ENCODE measurements at regions not wholly inside any gene's neighbourhood (a gene's known extent, or its start where the extent isn't known, plus 50 kb on each side); places are given as distances from the start of the nearest gene placed in this dataset.
"Not testable (repeated sequence)": the region's sequence is repeated elsewhere in the genome, so short reads cannot be mapped to it uniquely, and the experiment has no call there.

DNA sequence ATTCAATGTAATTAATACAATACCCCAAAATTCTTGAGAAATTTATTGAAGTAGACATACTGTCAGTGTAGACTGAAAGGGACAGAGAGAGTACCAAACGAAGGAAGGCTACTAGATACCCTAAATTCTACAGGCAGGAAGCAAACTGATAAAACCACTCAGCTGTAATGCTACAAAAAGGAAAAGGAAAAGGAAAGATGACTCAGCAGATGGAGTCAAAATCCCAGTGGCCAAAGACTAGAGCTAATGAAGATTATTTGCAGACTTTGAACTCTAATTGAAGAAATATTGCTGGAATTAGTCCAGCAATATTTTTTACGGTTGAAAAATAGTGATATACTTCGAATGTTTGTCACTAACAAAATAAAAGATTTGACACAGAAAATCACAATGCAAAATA, 671.9 kb downstream of the BRINP3 start:
- DNase-seq (ENCODE audit: missing footprints) (no peak), ATAC-seq (no peak)

DNA sequence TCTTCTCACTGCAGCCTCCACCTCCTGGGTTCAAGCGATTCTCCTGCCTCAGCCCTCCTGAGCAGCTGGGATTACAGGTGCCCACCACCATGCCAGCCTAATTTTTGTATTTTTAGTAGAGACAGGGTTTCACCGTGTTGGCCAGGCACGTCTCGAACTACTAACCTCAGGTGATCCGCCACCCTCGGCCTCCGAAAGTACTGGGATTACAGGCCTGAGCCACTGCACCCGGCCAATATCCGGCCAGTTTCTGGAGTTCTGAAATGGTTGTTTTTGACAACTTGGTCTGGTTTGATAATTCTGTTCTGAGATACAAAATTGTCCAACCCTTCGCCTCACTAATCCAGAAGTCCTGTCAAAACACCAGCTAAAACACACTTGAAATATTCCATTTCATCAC, 667.0 kb downstream of the BRINP3 start:
- ATAC-seq; DNase-seq (ENCODE audit: missing footprints); intact Hi-C loops (cut with DNase I): not testable (repeated sequence)

More for the DNA sequence above, 671.9 kb downstream of the BRINP3 start:
- intact Hi-C loops (cut with DNase I), result no loop called here

DNA sequence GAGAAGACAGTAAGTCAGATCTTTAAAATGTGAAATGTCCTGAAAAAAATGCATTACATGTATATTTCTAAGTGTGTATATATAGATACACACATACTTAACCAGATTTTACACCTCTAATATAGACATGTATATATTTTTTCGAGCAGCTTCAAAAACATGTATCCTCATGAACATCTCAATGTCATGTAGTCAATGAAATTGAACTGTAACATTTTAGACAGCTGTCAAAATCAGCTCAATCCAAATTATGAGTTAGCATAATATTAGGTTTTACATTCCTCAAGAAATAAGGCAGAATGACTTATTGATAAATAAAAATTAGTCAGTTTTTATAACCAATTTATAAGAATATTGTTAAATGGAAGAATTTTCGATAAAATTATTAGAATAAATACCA, 665.7 kb downstream of the BRINP3 start:
- intact Hi-C loops (cut with DNase I), result no loop called here
- ATAC-seq (no peak), DNase-seq (ENCODE audit: missing footprints) (no peak)

DNA sequence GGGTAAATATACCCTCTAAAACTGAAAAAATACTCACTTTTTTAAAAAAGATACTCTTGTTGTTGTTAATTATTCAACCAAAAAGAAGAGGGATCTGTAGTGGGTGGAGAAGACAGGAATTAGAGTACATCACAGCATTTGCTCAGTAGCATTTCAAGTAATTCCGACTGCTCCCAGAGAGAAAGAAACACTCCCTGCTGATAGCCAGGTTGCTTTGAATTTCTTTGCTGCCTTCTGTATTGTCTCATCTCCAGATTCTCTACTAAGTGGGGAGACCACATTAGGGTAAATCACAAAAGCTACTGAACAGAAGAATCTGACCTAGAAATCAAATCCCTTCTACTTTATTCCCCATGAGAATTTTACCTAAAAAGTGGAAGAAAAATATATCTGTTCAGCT, 661.1 kb downstream of the BRINP3 start:
- intact Hi-C loops (cut with DNase I), result no loop called here
- DNase-seq (ENCODE audit: missing footprints) (no peak), ATAC-seq (no peak)

DNA sequence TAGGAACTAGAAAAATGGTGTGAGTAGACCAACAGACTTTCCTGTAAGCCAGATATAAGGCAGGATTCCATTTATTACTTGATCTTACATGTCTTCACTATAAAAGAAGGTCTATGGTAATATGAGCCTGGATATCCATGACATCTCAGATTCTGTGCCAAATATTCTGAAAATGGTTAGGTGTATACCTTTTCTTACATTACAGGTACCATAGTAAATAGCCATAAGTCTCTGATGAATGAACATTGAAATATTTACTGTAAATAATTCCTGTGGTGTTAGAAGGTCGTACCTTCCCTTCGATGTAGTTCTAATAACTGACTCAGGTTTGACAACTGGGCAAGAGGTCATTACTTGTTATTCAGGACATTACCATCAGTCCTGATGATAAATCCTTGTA, 657.9 kb downstream of the BRINP3 start:
- intact Hi-C loops (cut with DNase I), result no loop called here
- ATAC-seq (no peak), DNase-seq (ENCODE audit: missing footprints) (no peak)

DNA sequence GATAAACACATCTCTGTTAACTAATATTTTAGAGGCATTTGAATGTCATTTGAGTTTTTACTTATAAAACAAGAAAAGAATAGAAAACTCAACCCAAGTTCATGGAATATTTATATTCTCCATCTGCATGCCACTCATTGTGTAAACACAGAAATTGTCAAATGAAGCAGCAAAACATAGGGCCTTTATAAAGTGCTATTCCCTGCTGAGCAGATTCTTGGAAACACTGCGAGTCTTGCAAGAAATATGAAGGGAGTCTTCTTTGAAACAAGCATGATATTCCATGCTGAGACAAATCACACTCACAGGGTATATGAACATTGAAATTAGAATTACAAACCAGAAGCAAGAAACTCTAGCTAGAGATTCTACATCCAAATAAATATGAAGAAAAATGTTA, 655.8 kb downstream of the BRINP3 start:
- intact Hi-C loops (cut with DNase I), result no loop called here
- DNase-seq (ENCODE audit: missing footprints) (no peak), ATAC-seq (no peak)

DNA sequence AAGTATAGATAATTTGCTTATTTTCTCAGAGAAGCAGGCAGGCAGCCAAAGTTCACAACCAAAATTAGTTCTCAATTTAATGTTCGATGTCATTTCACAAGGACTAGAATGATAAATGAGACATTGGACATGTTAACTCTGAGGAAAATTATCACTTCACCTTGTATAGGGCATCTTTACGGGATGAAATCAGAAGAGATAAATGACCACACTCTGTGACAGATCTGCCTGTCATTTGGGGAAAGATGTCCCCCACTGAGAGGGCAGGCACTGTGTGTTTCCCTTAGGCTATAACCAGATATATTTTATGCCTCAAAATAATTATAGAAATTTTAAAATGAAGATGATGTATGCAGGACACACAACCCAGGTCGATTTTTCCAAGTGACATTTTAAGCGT, 642.9 kb downstream of the BRINP3 start:
- no peak for DNase-seq (ENCODE audit: missing footprints)

DNA sequence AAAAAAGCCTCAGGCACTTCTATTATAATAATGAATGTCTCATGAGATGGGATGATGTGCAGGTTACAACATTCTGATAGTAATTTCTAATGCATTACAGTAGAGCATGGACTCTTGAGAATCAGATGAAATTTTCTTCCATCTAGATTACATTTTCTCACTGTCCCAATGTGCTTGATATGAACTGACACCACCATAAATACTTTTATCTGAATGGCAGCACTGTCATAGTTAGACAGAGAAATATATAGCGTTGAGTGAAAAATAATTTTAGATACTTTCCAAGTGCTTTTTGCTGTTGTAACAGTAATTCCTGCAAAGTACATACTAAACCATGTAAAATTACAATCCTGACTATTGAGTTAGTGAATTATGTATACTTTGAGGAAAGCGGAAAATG, 630.1 kb downstream of the BRINP3 start:
- DNase-seq (ENCODE audit: missing footprints) (no peak), ATAC-seq (no peak)
- intact Hi-C loops (cut with DNase I), result no loop called here

More for the DNA sequence above, 642.9 kb downstream of the BRINP3 start:
- no peak for ATAC-seq
- intact Hi-C loops (cut with DNase I), result no loop called here

DNA sequence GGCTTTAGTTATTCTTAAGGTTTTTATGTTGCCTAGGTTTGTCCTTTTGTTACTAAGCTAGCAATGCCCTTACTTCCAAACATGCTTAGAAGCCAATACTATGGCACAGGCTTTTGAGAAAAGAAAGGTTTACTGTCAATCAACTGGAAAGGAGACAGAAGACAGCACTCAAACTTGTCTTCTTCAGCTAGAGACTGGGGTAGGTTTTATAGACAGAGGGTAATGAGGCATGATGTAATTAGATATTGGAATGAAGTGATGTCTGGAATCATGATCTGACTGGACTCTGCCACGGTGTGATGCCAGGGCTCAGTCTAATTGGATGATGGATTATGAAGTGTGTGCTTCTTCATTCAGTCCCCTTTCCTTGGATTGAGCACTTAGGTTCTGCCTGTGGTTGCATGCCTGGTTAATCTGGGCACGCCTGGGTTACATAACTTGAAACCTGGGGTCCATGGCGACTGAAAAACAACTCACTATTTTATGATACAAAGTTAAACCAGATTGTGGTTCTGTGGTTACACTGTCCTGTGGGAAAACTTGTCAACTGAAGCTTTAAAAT, 625.8 kb downstream of the BRINP3 start:
- ATAC-seq (no peak), DNase-seq (ENCODE audit: missing footprints) (no peak)
- intact Hi-C loops (cut with DNase I), result no loop called here

DNA sequence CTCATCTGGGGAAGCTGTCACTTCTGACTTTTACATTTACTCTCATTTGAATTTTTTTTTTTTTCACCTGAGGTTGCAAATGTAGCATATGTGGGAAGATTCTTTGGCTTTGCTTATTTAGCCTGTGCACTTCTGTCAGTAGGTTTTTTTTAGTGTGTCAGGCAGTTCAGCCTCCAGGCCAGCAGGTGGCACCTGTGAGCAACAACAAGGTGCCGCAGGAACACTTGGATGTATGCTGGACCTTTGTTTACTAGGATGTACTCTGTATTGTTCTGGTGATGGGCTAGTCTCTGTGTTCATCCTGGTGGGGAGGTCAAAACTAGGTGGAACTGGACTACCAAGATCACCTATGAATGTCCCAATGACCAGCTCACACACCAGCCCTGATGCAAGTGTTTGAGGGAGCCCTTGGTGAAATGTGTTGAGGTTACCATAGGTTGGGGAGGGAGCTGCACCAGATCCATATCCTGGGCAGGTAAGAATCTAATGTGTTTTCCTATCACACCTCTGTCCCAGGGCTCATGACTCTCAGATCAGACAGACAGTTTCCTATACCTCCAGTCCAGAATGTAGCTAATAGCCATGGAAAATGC, 618.2 kb downstream of the BRINP3 start:
- DNase-seq (ENCODE audit: missing footprints) (no peak), ATAC-seq (no peak)
- intact Hi-C loops (cut with DNase I), result no loop called here

DNA sequence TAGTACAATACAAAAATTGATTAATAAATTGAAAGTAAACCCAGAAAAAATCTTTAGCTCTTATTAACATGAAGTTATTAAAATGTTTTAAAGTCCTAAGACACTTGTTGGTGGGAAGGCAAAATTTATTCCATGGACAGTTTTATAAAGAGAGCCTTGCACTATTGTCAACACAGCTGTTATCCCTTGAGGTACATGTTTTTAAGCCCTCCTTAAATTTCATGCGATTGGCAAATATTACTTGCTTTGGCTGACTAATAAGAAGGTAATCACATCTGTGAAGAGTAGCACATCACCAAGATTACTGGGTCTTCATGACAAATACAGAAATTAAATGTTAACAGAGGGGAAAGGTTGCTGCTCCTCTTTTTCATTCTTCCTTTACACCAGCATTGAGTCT, 611.1 kb downstream of the BRINP3 start:
- DNase-seq (ENCODE audit: missing footprints) (no peak), ATAC-seq (no peak)
- intact Hi-C loops (cut with DNase I), result no loop called here

DNA sequence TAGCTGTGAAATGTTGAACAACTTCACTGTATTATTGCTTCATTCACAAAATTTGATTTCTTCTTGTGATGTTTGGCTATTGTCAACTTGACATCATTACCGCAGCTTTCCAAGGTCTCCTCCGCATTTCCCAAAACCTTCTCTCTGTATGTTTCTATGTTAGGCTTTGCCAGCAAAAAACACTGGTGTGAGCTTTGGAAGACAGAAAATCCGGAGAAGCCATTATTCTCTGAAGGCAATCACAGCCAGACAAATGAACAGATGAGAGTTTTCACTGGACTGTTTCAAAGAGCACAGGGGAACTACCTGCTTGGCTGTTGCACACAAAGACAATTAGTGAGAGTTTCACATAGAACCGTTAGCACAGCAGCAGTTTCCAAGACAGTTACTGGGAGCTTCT, 609.6 kb downstream of the BRINP3 start:
- ATAC-seq, result no peak
- intact Hi-C loops (cut with DNase I), result no loop called here
- no peak for DNase-seq (ENCODE audit: missing footprints)

DNA sequence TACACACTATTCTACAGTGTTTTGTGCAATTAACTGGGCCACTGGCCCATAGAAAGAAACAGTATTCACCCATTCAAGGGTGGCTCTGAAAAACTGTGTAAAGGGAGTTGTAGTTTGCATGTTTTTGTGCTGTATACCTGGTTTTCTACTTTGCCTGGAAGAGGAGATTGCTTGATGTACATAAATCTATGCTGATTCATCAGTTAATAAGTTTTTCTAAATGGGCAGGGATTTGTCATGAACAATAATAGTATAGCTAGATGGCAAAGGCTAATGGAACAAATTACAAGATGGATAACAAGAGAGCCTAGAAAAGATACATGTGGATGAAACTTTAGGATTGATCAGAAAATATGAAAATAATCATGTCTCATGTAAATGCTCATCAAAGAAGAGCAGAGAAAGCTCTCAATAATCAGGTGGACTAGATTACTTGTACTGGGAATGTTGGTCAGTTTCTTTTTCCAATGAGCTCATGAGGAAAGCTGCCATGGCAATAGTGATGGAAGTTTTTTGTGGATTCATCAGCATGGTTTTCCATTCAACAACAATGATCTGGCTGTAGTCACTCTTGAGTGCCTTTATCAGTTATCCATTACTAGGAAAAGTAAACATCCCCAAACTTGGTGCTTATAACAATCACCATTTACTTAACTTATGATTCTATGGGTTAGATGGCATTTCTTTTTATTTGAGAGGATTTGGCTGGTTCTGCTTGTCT, 602.8 kb downstream of the BRINP3 start:
- no peak for ATAC-seq
- no peak for DNase-seq (ENCODE audit: missing footprints)
- intact Hi-C loops (cut with DNase I), result no loop called here

DNA sequence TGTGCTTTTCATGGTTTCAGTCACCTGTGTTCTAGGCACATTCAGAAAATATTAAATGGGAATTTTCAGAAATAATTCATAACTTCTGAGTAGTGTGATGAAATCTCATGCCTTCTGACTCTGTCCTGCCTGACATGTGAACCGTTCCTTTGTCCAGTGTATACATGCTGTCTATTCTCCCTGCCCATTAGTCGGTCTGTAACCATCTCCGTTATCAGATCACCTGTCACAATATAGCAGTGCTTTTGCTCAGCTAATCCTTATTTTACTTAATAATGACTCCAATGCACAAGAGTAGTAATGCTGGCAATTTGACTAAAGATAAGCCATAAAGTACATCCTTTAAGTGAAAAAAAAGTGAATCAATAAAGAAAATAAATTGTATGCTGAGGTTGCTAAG, 597.5 kb downstream of the BRINP3 start:
- intact Hi-C loops (cut with DNase I), result no loop called here
- DNase-seq (ENCODE audit: missing footprints) (no peak), ATAC-seq (no peak)

DNA sequence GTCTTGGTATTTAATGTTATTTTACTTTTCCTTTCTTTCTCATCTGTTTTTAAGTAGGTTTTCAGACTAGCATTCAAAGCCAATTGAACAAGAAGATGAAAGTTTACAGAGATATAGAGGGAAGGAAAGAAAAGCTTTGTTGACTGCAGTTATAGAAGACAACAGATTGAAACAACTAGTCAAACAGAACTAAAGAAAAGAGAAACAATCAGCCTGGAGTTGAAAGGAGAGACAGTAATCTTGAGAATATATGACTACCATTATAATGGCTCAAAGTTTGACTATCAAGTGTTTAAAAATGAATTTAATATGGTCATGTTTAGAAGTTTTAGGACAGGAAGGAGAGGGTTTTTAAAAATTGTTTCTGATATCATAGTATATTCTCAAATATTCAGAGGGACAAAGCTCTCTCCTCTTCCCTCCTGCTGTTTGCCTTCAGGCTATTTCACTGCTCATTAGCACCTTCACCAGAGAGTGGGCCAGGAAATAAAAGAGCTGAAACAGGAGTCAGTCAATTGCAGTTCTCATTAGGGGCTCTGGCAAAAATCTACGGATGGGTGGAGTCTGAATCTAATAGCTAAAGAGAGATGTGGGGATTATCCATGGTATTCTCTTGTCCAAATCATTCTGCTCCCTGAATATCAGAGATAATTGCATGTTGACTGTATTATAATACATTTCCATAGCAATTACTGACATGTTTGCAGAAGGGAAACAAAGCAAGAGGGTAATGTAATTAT, 577.8 kb downstream of the BRINP3 start:
- DNase-seq (ENCODE audit: missing footprints) (no peak), ATAC-seq (no peak)
- intact Hi-C loops (cut with DNase I), result no loop called here

DNA sequence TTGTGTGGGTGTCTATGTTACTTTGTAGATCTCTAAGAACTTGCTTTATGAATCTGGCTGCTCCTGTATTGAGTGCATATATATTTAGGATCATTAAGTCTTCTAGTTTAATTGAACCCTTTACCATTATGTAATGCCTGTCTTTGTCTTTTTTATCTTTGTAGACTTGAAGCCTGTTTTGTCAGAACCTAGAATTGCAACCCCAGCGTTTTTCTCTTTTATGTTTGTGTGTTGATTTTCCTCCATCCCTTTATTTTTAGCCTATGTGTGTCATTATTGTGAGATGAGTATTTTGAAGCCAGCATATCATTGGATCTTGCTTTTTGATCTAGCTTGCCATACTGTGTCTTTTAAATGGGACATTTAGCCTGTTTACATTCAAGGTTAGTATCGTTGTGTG, 573.2 kb downstream of the BRINP3 start:
- intact Hi-C loops (cut with DNase I), result no loop called here
- ATAC-seq, result no peak
- no peak for DNase-seq (ENCODE audit: missing footprints)

DNA sequence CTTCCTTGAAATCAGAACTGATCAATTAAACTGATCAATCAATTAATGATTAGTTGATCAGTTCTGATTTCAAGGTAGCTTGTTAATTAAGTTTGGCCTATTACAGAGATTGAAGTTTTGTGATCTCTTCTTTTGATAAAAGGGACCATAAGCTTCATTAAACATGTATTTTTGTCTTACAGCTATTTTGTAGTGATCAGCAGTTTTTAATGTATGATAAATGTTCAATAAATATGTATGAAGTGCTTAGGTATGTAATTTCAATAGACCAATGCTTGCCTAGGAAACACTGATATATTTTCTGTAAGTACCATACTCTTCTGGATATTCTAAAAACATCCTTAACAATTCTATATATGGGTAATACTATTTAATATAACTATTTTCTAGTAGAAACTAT, 569.6 kb downstream of the BRINP3 start:
- no peak for ATAC-seq
- intact Hi-C loops (cut with DNase I), result no loop called here
- DNase-seq (ENCODE audit: missing footprints), result no peak

DNA sequence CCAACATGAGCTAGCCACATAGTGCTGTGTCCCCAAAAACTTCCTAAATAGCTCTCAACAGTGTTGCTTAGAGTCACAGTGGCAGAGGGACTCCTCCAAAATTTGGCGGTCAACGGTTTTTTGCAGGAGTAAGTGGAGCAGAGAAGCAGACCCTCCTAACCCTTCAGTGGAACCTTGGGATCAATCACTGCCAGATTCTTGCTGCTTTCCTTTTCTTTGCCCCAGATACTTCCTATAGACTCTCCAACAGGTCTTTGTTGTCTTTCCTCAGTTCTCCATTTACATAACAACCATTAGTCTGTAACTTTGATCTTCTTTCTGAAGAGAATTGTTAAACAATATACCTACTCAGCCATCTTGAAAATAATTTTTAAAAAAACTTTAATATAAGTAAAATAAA, 556.1 kb downstream of the BRINP3 start:
- intact Hi-C loops (cut with DNase I), result no loop called here

DNA sequence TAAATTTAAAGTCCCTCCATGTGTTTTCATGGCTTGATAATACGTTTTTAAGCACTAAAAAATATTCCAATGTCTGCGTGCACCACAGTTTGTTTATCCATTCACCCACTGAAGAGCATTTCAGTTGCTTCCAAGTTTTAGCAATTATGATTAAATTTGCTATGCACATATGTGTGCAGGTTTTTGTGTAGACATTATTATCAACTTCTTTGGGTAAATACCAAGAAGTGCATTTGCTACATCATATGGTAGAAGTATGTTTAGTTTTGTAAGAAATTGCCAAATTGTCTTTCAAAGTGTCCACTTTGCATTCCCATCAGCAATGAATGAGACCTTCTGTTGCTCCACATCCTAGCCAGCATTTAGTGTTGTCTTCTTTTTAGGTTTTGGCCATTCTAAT, 550.0 kb downstream of the BRINP3 start:
- ATAC-seq (no peak), DNase-seq (ENCODE audit: missing footprints) (no peak)
- intact Hi-C loops (cut with DNase I), result no loop called here

More for the DNA sequence above, 556.1 kb downstream of the BRINP3 start:
- ATAC-seq, result no peak
- no peak for DNase-seq (ENCODE audit: missing footprints)

DNA sequence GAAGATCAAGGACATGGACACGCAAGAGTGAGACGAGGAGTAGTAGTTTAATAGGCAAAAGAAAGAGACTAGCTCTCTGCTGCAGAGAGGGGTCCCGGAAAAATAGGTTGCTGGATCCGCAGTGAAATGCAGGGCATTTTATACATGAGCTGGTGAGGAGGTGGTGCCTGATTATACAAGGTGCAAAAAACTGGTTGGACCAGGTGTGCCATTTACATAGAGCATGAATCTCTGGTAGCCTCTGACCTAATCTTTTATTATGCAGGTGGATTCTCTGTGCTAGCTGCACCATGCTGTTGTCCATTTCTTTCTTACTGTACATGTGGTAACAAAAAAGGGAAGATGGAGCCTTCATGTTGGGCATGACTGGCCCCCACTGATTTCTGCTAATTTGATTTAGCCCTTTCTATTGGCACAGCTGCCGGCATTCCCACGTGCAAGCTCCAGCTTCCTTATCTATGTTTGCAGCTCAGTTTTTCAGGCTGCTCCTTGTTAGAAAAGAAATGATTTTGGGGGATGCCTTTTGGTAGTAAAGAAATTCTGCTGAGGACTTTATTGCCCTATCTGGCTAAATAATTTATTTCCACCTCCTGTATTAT, 548.1 kb downstream of the BRINP3 start:
- DNase-seq (ENCODE audit: missing footprints), result no peak
- intact Hi-C loops (cut with DNase I), result no loop called here
- no peak for ATAC-seq
